Testis (tissue), 2 donors: ENCODE measurements at regions not wholly inside any gene's neighbourhood (a gene's known extent, or its start where the extent isn't known, plus 50 kb on each side); places are given as distances from the start of the nearest gene placed in this dataset.

ENCODE experiments used
- CTCF ChIP-seq, 3 experiments: fragments of 450-650 bp in 2 of 3; fragments of 200-600 bp in 1 of 3; sonication (generic) in 1 of 3; IDR thresholded peaks; one replicate each; pipeline ENCODE4 v1.5.1; 2016 to 2019; ENCODE audit warnings: antibody characterized with exemption in 3 of 3, mild to moderate bottlenecking in 2 of 3, moderate library complexity in 1 of 3
- POLR2A ChIP-seq: fragments of 450-650 bp; IDR thresholded peaks from one replicate; pipeline ENCODE4 v1.6.1; 2017; ENCODE audit warnings: antibody characterized with exemption, mild to moderate bottlenecking, moderate library complexity

GRCh38 chr6:112951829-112952228, 604.7 kb downstream of the RFPL4B start:
- TF ChIP-seq CTCF (IDR thresholded peaks at IDR 0.05) (no peak), POLR2A (no peak)
